CMK (cell line): ENCODE measurements at regions not wholly inside any gene's neighbourhood (a gene's known extent, or its start where the extent isn't known, plus 50 kb on each side); places are given as distances from the start of the nearest gene placed in this dataset.
A peak's percentile ranks its signal among the peaks of the same experiment; 100 is the strongest.

Experiments
- DNase-seq: peaks from one replicate; pipeline ENCODE4 v3.0.0-alpha.2; 2010; ENCODE audit warnings: low read depth

GRCh38 chr16:79712276-79712675 is 111.7 kb upstream of the MAF start:
- DNase-seq = no peak

- no peak for DNase-seq
Observed at GRCh38 chr16:79707876-79708275, 107.3 kb upstream of the MAF start.

DNA sequence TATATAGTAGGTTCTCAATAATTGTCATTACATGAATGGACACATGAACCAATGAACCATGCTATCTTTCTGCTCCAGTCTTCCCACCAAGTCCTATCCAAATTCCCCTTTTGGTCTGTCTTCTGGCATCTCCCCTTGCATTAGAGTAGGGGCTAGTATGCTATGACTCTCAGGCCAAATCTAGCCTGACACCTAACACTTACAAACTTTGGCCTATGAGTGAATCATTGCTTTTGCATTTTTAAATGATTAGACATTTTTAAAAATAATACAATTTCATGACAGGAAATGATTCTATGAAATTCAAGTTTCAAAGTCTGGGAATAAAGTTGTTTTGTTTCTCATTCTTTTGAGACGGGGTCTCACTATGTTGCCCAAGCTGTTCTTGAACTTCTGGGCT is 102.5 kb upstream of the MAF start:
- no peak for DNase-seq

- no peak for DNase-seq
Observed at GRCh38 chr16:79698341-79698753, 97.8 kb upstream of the MAF start.

DNA sequence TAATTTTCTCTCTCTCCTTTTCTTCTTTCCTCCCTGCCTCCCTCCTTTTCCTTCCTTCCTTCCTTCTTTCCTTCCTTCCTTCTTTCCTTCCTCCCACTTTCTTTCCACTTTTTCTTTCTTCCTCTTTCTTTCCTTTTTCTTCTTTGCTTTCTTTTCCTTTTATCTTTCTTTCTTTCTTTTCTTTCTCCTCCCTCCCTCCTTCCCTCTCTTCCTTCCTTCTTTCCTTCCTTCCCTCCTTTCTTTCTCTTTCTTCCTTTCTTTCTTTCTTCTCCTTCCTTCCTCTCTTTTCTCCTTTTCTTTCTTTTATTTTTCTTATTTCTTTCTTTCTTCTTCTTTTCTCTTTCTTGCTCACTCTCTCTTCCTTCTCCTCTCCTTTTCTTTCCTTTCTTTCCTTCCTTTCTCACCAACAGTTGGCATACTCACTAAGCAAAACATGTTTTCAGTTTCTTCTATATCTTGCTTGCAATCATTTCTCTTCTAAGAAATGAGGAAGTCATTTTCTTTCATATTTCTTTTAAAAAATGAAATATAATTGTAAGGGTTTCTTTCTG is 97.1 kb upstream of the MAF start:
- no peak for DNase-seq

DNA sequence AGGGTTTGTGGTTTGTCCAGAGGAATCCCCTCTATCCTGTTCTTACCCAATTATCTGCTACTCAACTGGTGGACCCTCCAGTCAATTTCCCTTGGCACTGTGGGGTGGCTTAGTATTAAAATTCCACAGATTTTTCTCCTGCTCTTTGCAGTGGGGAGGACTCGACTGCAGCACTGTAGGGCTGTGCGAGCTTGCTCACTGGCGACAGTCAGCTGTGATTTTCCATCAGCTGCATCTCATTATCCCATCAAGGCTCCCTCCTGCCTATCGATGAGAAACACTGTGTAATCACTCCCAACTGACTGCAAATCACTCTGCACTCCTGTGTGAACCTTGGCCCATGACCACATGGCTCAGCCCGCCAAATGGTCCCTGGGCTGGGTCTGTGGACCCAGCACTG is 90.5 kb upstream of the MAF start:
- no peak for DNase-seq

GRCh38 chr16:79690159-79690558 is 89.6 kb upstream of the MAF start:
- no peak for DNase-seq

DNA sequence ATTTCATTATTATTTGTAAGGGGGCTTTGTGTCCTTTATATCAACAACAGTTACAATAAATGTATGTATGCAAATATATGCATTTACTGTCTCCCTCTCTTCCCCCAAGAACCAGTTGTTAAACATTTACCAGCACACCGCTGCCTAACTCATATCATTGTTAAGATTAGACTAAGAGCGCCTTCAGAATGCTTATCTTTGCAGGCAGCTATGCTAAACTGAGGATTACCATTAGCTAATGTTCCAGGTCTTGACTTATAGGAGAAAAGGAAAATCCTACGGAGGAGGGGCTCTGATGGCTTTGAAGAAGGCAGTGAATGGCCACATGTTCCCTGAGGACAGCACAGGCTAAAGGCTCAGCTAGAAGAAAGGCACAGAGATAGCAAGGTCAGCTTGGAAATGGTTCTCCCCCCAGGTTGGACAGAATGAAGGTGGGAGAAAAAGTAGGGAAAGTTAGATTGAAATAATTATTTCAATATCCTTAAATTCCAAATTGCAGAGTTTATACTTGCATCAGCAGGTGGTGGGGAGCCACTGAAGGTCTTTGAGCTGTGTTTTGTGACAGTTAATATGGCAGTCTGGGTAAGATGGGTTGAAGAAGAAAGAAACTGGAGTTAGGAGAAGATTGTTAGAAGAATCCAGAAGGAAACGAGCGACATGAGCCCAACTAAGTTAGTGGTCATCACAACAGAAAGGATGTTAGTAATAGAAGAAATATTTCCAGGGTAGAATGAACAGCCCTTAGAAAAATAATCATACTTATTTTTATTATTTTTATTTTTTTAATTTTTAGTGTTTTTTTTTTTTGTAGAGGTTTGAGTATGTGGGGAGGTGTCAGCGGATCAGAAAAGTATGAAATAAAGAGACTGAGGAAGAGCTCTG is 87.0 kb upstream of the MAF start:
- DNase-seq = no peak

DNA sequence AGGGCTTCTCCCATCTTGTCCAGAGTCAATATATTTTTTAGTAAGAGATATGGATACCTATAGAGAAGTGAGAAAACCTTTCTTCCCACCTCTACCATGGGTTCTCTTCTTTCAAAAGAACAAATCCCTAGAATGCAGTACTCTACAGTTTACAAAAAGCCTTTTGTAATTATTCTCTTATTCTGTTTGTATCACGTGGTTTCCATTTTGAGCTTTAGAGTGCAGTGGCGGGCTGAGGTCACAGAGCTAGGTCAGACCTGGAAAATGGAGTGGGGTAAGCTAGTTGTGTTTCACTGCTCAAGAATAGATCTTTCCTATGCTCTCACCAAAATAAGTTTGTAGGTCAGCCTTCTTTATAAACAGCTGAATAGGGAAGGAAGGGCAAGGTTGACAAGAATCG is 85.3 kb upstream of the MAF start:
- no peak for DNase-seq

DNA sequence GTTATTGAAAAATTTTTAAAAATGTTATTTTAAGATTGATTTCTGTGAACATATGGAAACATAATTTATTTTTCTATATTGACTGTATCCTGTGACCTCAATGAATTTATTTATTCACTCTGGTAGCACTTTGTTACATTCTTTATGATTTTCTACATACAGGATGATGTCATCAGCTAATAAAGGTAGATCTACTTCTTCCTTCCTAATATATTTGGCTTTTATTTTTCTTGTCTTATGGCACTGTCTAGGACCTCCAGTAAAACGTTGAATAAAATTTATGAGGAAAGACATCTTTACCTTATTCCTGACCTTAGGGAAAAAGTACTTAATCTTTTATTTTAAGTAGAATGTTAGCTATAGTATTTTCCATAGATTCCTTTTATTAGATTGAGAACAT is 78.8 kb upstream of the MAF start:
- no peak for DNase-seq

- no peak for DNase-seq
Observed at GRCh38 chr16:79677799-79678530, 77.4 kb upstream of the MAF start.

DNA sequence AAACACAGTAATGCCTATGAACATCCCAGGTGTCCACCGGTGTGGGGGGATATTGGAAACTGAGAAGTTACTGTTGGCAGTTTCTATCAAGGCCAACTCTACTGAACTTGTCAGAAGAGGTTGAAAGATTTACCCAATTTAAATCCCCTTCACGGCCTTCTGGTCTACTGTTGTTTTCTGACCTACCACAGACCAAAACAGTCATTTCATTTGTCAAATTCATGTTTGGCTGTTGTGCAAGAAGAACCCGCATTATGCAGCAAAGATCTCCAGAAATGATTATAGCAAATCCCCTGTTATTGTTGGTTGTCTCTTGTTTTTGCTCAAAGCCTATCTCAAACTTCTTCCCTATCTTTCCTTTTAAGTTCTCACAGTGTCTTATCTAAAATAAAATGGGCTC is 73.1 kb upstream of the MAF start:
- DNase-seq = peak; percentile 15

GRCh38 chr16:79672524-79672923 is 72.0 kb upstream of the MAF start:
- no peak for DNase-seq

GRCh38 chr16:79668502-79668901 is 68.0 kb upstream of the MAF start:
- no peak for DNase-seq

GRCh38 chr16:79665970-79666369 is 65.4 kb upstream of the MAF start:
- DNase-seq = no peak

- no peak for DNase-seq
Observed at GRCh38 chr16:79664407-79664806, 63.9 kb upstream of the MAF start.

GRCh38 chr16:79662669-79663313 is 62.3 kb upstream of the MAF start:
- no peak for DNase-seq

DNA sequence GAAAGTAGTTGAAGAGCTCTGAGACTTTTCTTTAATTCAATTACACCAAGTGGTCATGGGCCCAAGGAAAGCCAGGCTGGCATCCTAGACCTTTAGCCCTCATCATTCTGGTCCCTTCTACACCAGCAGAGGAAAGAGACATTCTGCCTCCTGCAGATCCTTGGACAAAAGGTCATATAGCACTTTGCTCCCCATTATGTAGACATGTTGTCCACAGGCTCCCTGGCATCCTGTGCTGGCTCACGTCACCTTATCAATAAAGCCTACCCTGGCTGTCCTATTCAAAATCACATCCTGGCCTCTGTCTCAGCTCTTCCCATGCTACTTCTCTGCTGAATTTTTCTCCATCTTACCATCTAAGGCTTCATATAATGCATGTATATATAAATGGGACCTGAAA is 61.6 kb upstream of the MAF start:
- DNase-seq = no peak

- DNase-seq = no peak
Observed at GRCh38 chr16:79661578-79661977, 61.0 kb upstream of the MAF start.

DNA sequence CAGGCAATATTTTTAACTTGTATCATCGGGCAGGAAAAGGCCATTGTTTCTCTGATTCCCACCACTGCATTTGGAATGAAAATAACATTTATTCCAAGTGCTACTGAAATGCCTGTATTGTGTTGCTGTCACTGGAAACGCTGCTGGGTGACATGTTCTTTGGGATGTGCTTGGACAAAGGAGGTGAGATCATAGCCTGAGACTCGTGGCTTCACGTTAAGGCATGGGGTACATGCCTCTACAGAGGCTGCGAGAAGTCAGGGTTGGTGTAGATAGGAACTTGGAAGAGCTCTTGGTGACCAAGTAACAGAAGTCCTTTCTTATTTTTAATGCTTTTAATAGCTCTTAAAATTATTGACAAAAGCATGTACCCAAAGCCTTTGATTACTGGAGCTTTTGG is 58.8 kb upstream of the MAF start:
- no peak for DNase-seq

- DNase-seq = no peak
Observed at GRCh38 chr16:79658301-79659033, 57.9 kb upstream of the MAF start.

- no peak for DNase-seq
Observed at GRCh38 chr16:79656553-79657115, 56.1 kb upstream of the MAF start.
